ENCODE measurements at regions not wholly inside any gene's neighbourhood (a gene's known extent, or its start where the extent isn't known, plus 50 kb on each side); places are given as distances from the start of the nearest gene placed in this dataset.
"Not testable (repeated sequence)": the region's sequence is repeated elsewhere in the genome, so short reads cannot be mapped to it uniquely, and the experiment has no call there.

- H3K4me3 Mint-ChIP-seq: no peak overlapping the region
- H3K27me3 Mint-ChIP-seq (ENCODE audit: low read depth, poor library complexity): peaks cover 29% of the 10 kb centered on the region
- no peak for TF ChIP-seq CTCF (IDR thresholded peaks at IDR 0.05)
- no peak for DNase-seq
- H3K27ac Mint-ChIP-seq: no peak overlapping the region
- peaks cover 41% of the 10 kb centered on the region for H3K4me1 Mint-ChIP-seq
- H3K9me3 Mint-ChIP-seq: no peaks in the 10 kb centered on the region
- no peaks in the 10 kb centered on the region for H3K36me3 Mint-ChIP-seq (ENCODE audit: low read depth)
Observed at GRCh38 chr13:44147648-44148047, 226.0 kb upstream of the SERP2 start.

GRCh38 chr13:44148159-44148914 lies 225.3 kb upstream of the SERP2 start:
- Mint-ChIP-seq H3K4me3 (no peak overlapping the region), H3K9me3 (no peaks in the 10 kb centered on the region), H3K36me3 (ENCODE audit: low read depth) (no peaks in the 10 kb centered on the region), H3K27me3 (ENCODE audit: low read depth, poor library complexity) (peaks cover 24% of the 10 kb centered on the region), H3K4me1 (peaks cover 47% of the 10 kb centered on the region), H3K27ac (no peak overlapping the region)
- DNase-seq: no peak
- TF ChIP-seq CTCF (IDR thresholded peaks at IDR 0.05): no peak

- H3K27me3 Mint-ChIP-seq (ENCODE audit: low read depth, poor library complexity): peaks cover 16% of the 10 kb centered on the region
Observed at GRCh38 chr13:44149231-44149630, 224.4 kb upstream of the SERP2 start.

GRCh38 chr13:44149821-44150220 lies 223.8 kb upstream of the SERP2 start:
- Mint-ChIP-seq H3K27ac (no peak overlapping the region), H3K4me1 (peaks cover 61% of the 10 kb centered on the region), H3K27me3 (ENCODE audit: low read depth, poor library complexity) (peaks cover 16% of the 10 kb centered on the region), H3K4me3 (no peak overlapping the region), H3K9me3 (no peaks in the 10 kb centered on the region), H3K36me3 (ENCODE audit: low read depth) (no peaks in the 10 kb centered on the region)
- TF ChIP-seq CTCF (IDR thresholded peaks at IDR 0.05): no peak
- no peak for DNase-seq

More at GRCh38 chr13:44149231-44149630, 224.4 kb upstream of the SERP2 start:
- H3K4me3 Mint-ChIP-seq; DNase-seq; H3K36me3 Mint-ChIP-seq (ENCODE audit: low read depth); H3K9me3 Mint-ChIP-seq; H3K27ac Mint-ChIP-seq: not testable (repeated sequence)
- peaks cover 55% of the 10 kb centered on the region for H3K4me1 Mint-ChIP-seq

GRCh38 chr13:44151474-44151873 lies 222.2 kb upstream of the SERP2 start:
- Mint-ChIP-seq H3K36me3 (ENCODE audit: low read depth) (no peaks in the 10 kb centered on the region), H3K4me3 (no peak overlapping the region), H3K4me1 (peaks cover 78% of the 10 kb centered on the region), H3K27me3 (ENCODE audit: low read depth, poor library complexity) (peaks cover 14% of the 10 kb centered on the region), H3K27ac (no peak overlapping the region), H3K9me3 (no peaks in the 10 kb centered on the region)
- no peak for TF ChIP-seq CTCF (IDR thresholded peaks at IDR 0.05)
- DNase-seq: no peak

- H3K4me3 Mint-ChIP-seq: no peak overlapping the region
- H3K27me3 Mint-ChIP-seq (ENCODE audit: low read depth, poor library complexity): peaks cover 11% of the 10 kb centered on the region
- DNase-seq: no peak
- no peak for TF ChIP-seq CTCF (IDR thresholded peaks at IDR 0.05)
- peaks cover 80% of the 10 kb centered on the region for H3K4me1 Mint-ChIP-seq
- no peaks in the 10 kb centered on the region for H3K36me3 Mint-ChIP-seq (ENCODE audit: low read depth)
- no peaks in the 10 kb centered on the region for H3K9me3 Mint-ChIP-seq
- peak overlapping the region; percentile 79 for H3K27ac Mint-ChIP-seq
Observed at GRCh38 chr13:44153496-44153895, 220.1 kb upstream of the SERP2 start.
